Activated T-cell treated with anti-CD3 and anti-CD28 coated beads for 24 hours (primary cell): ENCODE measurements at regions not wholly inside any gene's neighbourhood (a gene's known extent, or its start where the extent isn't known, plus 50 kb on each side); places are given as distances from the start of the nearest gene placed in this dataset.

ENCODE experiments used
- DNase-seq: peaks from one replicate; pipeline ENCODE4 v3.0.0-alpha.2; 2020; ENCODE audit warnings: low read depth

GRCh38 chr7:3195160-3195559 is 105.9 kb upstream of the SDK1 start:
- no peak for DNase-seq

GRCh38 chr7:3196629-3197400 is 104.2 kb upstream of the SDK1 start:
- DNase-seq, result no peak

- DNase-seq, result no peak
Measured at GRCh38 chr7:3197567-3198213, 103.4 kb upstream of the SDK1 start.

GRCh38 chr7:3198316-3198715 is 102.7 kb upstream of the SDK1 start:
- no peak for DNase-seq

GRCh38 chr7:3200504-3200903 is 100.5 kb upstream of the SDK1 start:
- DNase-seq, result peak; percentile 4

- no peak for DNase-seq
Measured at GRCh38 chr7:3201306-3201705, 99.7 kb upstream of the SDK1 start.

- no peak for DNase-seq
Measured at GRCh38 chr7:3201937-3202710, 98.9 kb upstream of the SDK1 start.

- no peak for DNase-seq
Measured at GRCh38 chr7:3204526-3204925, 96.5 kb upstream of the SDK1 start.

GRCh38 chr7:3206101-3206500 is 95.0 kb upstream of the SDK1 start:
- no peak for DNase-seq

- no peak for DNase-seq
Measured at GRCh38 chr7:3206771-3207191, 94.3 kb upstream of the SDK1 start.

GRCh38 chr7:3207387-3207902 is 93.6 kb upstream of the SDK1 start:
- DNase-seq, result no peak

GRCh38 chr7:3210531-3210930 is 90.5 kb upstream of the SDK1 start:
- DNase-seq, result no peak

- no peak for DNase-seq
Measured at GRCh38 chr7:3214090-3214413, 87.0 kb upstream of the SDK1 start.

GRCh38 chr7:3215624-3216585 is 85.1 kb upstream of the SDK1 start:
- DNase-seq, result no peak

GRCh38 chr7:3217166-3217565 is 83.9 kb upstream of the SDK1 start:
- no peak for DNase-seq

GRCh38 chr7:3218411-3219225 is 82.4 kb upstream of the SDK1 start:
- no peak for DNase-seq

GRCh38 chr7:3229904-3230470 is 71.1 kb upstream of the SDK1 start:
- DNase-seq, result no peak

GRCh38 chr7:3230908-3231307 is 70.1 kb upstream of the SDK1 start:
- DNase-seq, result no peak

- no peak for DNase-seq
Measured at GRCh38 chr7:3232228-3232627, 68.8 kb upstream of the SDK1 start.

GRCh38 chr7:3233301-3233700 is 67.8 kb upstream of the SDK1 start:
- DNase-seq, result no peak

- DNase-seq, result no peak
Measured at GRCh38 chr7:3234051-3234450, 67.0 kb upstream of the SDK1 start.
